Ishikawa (cell line): ENCODE measurements at regions not wholly inside any gene's neighbourhood (a gene's known extent, or its start where the extent isn't known, plus 50 kb on each side); places are given as distances from the start of the nearest gene placed in this dataset.

Experiments
- CEBPB ChIP-seq: IDR thresholded peaks from 2 replicates; pipeline ENCODE4 v1.6.1; 2012
- EGR1 ChIP-seq: IDR thresholded peaks from 2 replicates; pipeline ENCODE4 v1.6.1; 2012
- EP300 ChIP-seq: IDR thresholded peaks from 2 replicates; pipeline ENCODE4 v1.6.1; 2012; ENCODE audit warnings: borderline replicate concordance
- TAF1 ChIP-seq: IDR thresholded peaks from 2 replicates; pipeline ENCODE4 v1.6.1; 2012; ENCODE audit warnings: low read depth, mild to moderate bottlenecking
- TCF12 ChIP-seq: IDR thresholded peaks from 2 replicates; pipeline ENCODE4 v1.6.1; 2012; ENCODE audit warnings: low read depth
- TEAD4 ChIP-seq: IDR thresholded peaks from 2 replicates; pipeline ENCODE4 v1.6.1; 2012
- YY1 ChIP-seq: IDR thresholded peaks from 2 replicates; pipeline ENCODE4 v1.6.1; 2012; ENCODE audit warnings: low read depth
- ZBTB7A ChIP-seq: IDR thresholded peaks from 2 replicates; pipeline ENCODE4 v1.6.1; 2012; ENCODE audit warnings: low read depth
- TF ChIP-seq, protein P1 (sequence below): IDR thresholded peaks from 2 replicates; pipeline ENCODE4 v1.6.1; 2012
- TF ChIP-seq, protein P2 (sequence below): IDR thresholded peaks from 2 replicates; pipeline ENCODE4 v1.6.1; 2012; ENCODE audit warnings: low read depth, mild to moderate bottlenecking

- TF ChIP-seq, protein P1, sequence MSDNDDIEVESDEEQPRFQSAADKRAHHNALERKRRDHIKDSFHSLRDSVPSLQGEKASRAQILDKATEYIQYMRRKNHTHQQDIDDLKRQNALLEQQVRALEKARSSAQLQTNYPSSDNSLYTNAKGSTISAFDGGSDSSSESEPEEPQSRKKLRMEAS, result no peak
- TF ChIP-seq TEAD4, result no peak
- TF ChIP-seq, protein P2, sequence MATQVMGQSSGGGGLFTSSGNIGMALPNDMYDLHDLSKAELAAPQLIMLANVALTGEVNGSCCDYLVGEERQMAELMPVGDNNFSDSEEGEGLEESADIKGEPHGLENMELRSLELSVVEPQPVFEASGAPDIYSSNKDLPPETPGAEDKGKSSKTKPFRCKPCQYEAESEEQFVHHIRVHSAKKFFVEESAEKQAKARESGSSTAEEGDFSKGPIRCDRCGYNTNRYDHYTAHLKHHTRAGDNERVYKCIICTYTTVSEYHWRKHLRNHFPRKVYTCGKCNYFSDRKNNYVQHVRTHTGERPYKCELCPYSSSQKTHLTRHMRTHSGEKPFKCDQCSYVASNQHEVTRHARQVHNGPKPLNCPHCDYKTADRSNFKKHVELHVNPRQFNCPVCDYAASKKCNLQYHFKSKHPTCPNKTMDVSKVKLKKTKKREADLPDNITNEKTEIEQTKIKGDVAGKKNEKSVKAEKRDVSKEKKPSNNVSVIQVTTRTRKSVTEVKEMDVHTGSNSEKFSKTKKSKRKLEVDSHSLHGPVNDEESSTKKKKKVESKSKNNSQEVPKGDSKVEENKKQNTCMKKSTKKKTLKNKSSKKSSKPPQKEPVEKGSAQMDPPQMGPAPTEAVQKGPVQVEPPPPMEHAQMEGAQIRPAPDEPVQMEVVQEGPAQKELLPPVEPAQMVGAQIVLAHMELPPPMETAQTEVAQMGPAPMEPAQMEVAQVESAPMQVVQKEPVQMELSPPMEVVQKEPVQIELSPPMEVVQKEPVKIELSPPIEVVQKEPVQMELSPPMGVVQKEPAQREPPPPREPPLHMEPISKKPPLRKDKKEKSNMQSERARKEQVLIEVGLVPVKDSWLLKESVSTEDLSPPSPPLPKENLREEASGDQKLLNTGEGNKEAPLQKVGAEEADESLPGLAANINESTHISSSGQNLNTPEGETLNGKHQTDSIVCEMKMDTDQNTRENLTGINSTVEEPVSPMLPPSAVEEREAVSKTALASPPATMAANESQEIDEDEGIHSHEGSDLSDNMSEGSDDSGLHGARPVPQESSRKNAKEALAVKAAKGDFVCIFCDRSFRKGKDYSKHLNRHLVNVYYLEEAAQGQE, result no peak
- no peak for TF ChIP-seq CEBPB
- no peak for TF ChIP-seq ZBTB7A
- TF ChIP-seq EGR1, result no peak
- no peak for TF ChIP-seq TAF1
- TF ChIP-seq TCF12, result no peak
- no peak for TF ChIP-seq EP300
- TF ChIP-seq YY1, result no peak
Observed at GRCh38 chr19:23512151-23512925, 117.1 kb upstream of the ZNF91 start.
